ENCODE measurements at regions not wholly inside any gene's neighbourhood (a gene's known extent, or its start where the extent isn't known, plus 50 kb on each side); places are given as distances from the start of the nearest gene placed in this dataset.
A peak's percentile ranks its signal among the peaks of the same experiment; 100 is the strongest.
"Not testable (repeated sequence)": the region's sequence is repeated elsewhere in the genome, so short reads cannot be mapped to it uniquely, and the experiment has no call there.

DNA sequence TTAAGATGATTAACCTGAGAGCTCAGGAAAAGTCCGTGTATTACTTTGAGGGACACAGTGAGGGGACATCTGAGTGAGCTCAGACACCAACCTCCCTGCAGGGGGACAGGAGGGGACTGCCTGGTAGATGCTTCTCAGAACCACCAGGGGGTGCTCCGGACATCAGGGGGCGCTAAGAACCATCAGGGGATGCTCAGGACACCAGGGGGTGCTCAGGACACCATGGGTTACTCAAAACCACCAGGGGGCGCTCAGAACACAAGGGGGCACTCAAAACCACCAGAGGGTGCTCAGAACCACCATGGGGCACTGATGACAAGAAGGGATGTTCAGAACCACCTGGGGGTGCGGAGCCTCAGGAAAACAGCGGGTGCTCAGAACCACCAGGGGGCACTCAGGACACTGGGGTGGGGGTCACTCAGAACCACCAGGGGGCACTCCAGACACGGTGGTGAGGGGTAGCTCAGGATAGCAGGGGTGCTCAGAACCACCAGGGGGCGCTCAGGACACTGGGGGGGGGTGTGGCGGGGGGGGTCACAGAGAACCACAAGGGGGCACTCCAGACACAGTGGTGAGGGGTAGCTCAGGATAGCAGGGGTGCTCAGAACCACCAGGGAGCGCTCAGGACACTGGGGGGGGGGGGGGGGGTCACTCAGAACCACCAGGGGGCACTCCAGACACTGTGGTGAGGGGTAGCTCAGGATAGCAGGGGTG lies 165.3 kb downstream of the ZNF267 start:
- H3K9ac ChIP-seq (replicated peaks in 1 of 4; ENCODE audit: extremely low read depth in 1 of 4, low read depth in 3 of 4, low read length in 3 of 4); H3K4me1 ChIP-seq (replicated peaks in 1 of 4; ENCODE audit: control insufficient read depth in 3 of 4, insufficient read depth in 4 of 4, low read length in 3 of 4); H2BK12ac ChIP-seq (ENCODE audit: low read depth, low read length); H3K27me3 ChIP-seq (replicated peaks in 1 of 4; ENCODE audit: control insufficient read depth in 3 of 4, extremely low read depth in 1 of 4, insufficient read depth in 3 of 4, low read length in 3 of 4); H3K23ac ChIP-seq (ENCODE audit: insufficient read length); H3K36me3 ChIP-seq (ENCODE audit: control insufficient read depth in 2 of 4, insufficient read depth in 4 of 4, low read length in 3 of 4); H3K27ac ChIP-seq (ENCODE audit: low read depth, low read length); H3K9me3 ChIP-seq (ENCODE audit: insufficient read depth in 2 of 2, low read depth in 1 of 2, low read length in 1 of 2); H4K8ac ChIP-seq (ENCODE audit: extremely low read depth, insufficient read depth, low read length); H2BK5ac ChIP-seq (ENCODE audit: low read depth, low read length); CTCF ChIA-PET (ENCODE audit: partially characterized antibody); H4K5ac ChIP-seq (ENCODE audit: insufficient read length, low read depth, low read length); H4K91ac ChIP-seq (replicated peaks; ENCODE audit: insufficient read length, low read length); H3K18ac ChIP-seq (ENCODE audit: extremely low read depth, low read length); H2BK20ac ChIP-seq (ENCODE audit: low read length); H3K4ac ChIP-seq (replicated peaks; ENCODE audit: insufficient read length, low read depth, low read length); FAIRE-seq; H2AK5ac ChIP-seq (ENCODE audit: low read depth, low read length); H2BK120ac ChIP-seq (replicated peaks; ENCODE audit: low read depth, low read length); H3K23me2 ChIP-seq (ENCODE audit: low read depth, low read length); H3K56ac ChIP-seq (replicated peaks; ENCODE audit: insufficient read length, low read depth, low read length); H3K4me3 ChIP-seq (ENCODE audit: extremely low read depth in 1 of 4, insufficient read depth in 2 of 4, low read depth in 3 of 4, low read length in 4 of 4); H2BK15ac ChIP-seq (ENCODE audit: low read length); H3K79me2 ChIP-seq (ENCODE audit: control insufficient read depth in 1 of 2, insufficient read depth in 2 of 2, low read length in 2 of 2); H2AFZ ChIP-seq (ENCODE audit: low read length); H3K79me1 ChIP-seq (ENCODE audit: low read depth, low read length); H3K4me2 ChIP-seq (ENCODE audit: insufficient read depth in 1 of 2, low read depth in 2 of 2, low read length in 2 of 2); H4K20me1 ChIP-seq (replicated peaks in 1 of 2; ENCODE audit: control insufficient read depth in 1 of 2, insufficient read depth in 2 of 2, low read length in 2 of 2); H3K14ac ChIP-seq (ENCODE audit: insufficient read length); DNase-seq (ENCODE audit: low read depth in 1 of 2, low spot score in 2 of 2); POLR2A ChIA-PET (ENCODE audit: partially characterized antibody): not testable (repeated sequence)
- TF ChIP-seq, protein P1, sequence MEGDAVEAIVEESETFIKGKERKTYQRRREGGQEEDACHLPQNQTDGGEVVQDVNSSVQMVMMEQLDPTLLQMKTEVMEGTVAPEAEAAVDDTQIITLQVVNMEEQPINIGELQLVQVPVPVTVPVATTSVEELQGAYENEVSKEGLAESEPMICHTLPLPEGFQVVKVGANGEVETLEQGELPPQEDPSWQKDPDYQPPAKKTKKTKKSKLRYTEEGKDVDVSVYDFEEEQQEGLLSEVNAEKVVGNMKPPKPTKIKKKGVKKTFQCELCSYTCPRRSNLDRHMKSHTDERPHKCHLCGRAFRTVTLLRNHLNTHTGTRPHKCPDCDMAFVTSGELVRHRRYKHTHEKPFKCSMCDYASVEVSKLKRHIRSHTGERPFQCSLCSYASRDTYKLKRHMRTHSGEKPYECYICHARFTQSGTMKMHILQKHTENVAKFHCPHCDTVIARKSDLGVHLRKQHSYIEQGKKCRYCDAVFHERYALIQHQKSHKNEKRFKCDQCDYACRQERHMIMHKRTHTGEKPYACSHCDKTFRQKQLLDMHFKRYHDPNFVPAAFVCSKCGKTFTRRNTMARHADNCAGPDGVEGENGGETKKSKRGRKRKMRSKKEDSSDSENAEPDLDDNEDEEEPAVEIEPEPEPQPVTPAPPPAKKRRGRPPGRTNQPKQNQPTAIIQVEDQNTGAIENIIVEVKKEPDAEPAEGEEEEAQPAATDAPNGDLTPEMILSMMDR (IDR thresholded peaks at IDR 0.05; ENCODE audit: control extremely low read depth in 1 of 3, insufficient read depth in 1 of 3, low read depth in 1 of 3, low read length in 3 of 3), result peak in 1 of 3 experiments; percentile 4; a peak in 1 of 4 replicates
- 80% methylated on average over 2 of the region's 10 CpGs; no CpG with 5 or more reads in 1 of the 2 experiments for WGBS, 2 experiments (ENCODE audit: extremely low coverage in 1 of 2, insufficient coverage in 1 of 2, insufficient read length in 1 of 2, insufficient replicate concordance in 2 of 2, low coverage in 1 of 2, low lambda C conversion rate in 2 of 2, missing lambda C conversion rate in 1 of 2)
